ENCODE measurements at regions not wholly inside any gene's neighbourhood (a gene's known extent, or its start where the extent isn't known, plus 50 kb on each side); places are given as distances from the start of the nearest gene placed in this dataset.

- H3K27me3 Mint-ChIP-seq (ENCODE audit: low read depth, poor library complexity) = peaks cover 3% of the 10 kb centered on the region
- DNase-seq = no peak
- H3K4me1 Mint-ChIP-seq = no peaks in the 10 kb centered on the region
- no peak overlapping the region for H3K27ac Mint-ChIP-seq
- no peak for TF ChIP-seq CTCF (IDR thresholded peaks at IDR 0.05)
- H3K9me3 Mint-ChIP-seq = peaks cover 9% of the 10 kb centered on the region
- H3K36me3 Mint-ChIP-seq (ENCODE audit: low read depth) = peaks cover 3% of the 10 kb centered on the region
- H3K4me3 Mint-ChIP-seq = no peak overlapping the region
These were observed 296.8 kb upstream of the SLC39A10 start for GRCh38 chr2:195360242-195360641.

- Mint-ChIP-seq H3K36me3 (ENCODE audit: low read depth) (no peaks in the 10 kb centered on the region), H3K4me1 (no peaks in the 10 kb centered on the region), H3K9me3 (peaks cover 3% of the 10 kb centered on the region), H3K4me3 (no peak overlapping the region), H3K27ac (no peak overlapping the region), H3K27me3 (ENCODE audit: low read depth, poor library complexity) (peaks cover 3% of the 10 kb centered on the region)
- TF ChIP-seq CTCF (IDR thresholded peaks at IDR 0.05) = no peak
- no peak for DNase-seq
These were observed 297.8 kb upstream of the SLC39A10 start for GRCh38 chr2:195359043-195359735.

GRCh38 chr2:195356920-195357440, 300.0 kb upstream of the SLC39A10 start:
- Mint-ChIP-seq H3K9me3 (peaks cover 3% of the 10 kb centered on the region), H3K36me3 (ENCODE audit: low read depth) (no peaks in the 10 kb centered on the region), H3K4me3 (no peak overlapping the region), H3K4me1 (no peaks in the 10 kb centered on the region), H3K27me3 (ENCODE audit: low read depth, poor library complexity) (peaks cover 3% of the 10 kb centered on the region), H3K27ac (no peak overlapping the region)
- DNase-seq = no peak
- TF ChIP-seq CTCF (IDR thresholded peaks at IDR 0.05) = no peak

DNA sequence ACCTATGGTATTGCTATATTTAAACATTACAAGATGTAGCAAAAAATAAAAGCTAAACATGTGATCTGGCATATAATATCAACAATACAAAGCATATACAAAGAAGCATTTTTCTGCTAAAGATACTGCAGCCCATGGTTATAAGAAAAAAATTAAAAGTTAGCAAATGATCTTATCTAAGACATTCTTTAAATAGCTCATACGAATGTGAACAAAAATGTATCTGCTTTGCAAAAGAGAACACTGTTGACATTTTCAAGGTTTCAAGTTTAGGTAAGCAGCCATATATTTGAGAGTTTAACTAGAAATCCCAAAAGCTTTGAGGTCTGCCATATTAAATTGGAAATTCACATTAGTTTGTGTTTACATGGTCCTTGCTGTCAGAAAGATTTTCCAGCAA, 301.0 kb upstream of the SLC39A10 start:
- Mint-ChIP-seq H3K9me3 (peaks cover 3% of the 10 kb centered on the region), H3K4me3 (no peak overlapping the region), H3K36me3 (ENCODE audit: low read depth) (no peaks in the 10 kb centered on the region), H3K27ac (no peak overlapping the region), H3K4me1 (no peaks in the 10 kb centered on the region), H3K27me3 (ENCODE audit: low read depth, poor library complexity) (peaks cover 3% of the 10 kb centered on the region)
- DNase-seq = no peak
- no peak for TF ChIP-seq CTCF (IDR thresholded peaks at IDR 0.05)

- H3K36me3 Mint-ChIP-seq (ENCODE audit: low read depth) = no peaks in the 10 kb centered on the region
- peaks cover 6% of the 10 kb centered on the region for H3K27me3 Mint-ChIP-seq (ENCODE audit: low read depth, poor library complexity)
- no peak for DNase-seq
- no peak overlapping the region for H3K27ac Mint-ChIP-seq
- H3K4me1 Mint-ChIP-seq = no peaks in the 10 kb centered on the region
- no peak for TF ChIP-seq CTCF (IDR thresholded peaks at IDR 0.05)
- H3K9me3 Mint-ChIP-seq = peaks cover 16% of the 10 kb centered on the region
- no peak overlapping the region for H3K4me3 Mint-ChIP-seq
These were observed 304.4 kb upstream of the SLC39A10 start for GRCh38 chr2:195352581-195352980.

DNA sequence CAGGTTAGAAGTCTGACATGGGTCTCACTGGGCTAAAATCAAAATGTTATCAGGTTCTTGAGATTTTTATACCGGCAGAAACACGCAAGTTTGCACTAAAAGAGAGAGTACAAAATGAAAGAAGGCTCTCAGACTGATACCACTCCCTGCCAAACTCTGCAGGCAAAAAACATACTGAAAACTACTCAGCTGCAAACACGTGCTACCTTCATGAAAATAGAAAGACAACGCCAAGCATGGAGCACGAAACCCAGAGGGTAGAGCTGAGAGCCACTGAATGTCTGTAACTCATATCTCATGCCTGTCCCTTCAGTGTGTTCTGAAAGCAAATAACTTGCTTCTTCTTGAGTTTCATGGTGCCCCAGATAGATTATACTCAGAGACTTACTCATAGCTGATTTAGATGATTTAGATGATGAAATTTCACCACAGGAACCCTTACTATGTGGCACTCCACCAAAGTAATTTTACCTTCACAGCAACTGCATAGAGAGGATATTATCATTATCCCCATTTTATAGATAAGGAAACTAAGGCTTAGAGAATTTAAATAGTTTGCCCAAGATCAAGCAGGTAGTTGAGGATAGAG, 313.0 kb upstream of the SLC39A10 start:
- TF ChIP-seq CTCF (IDR thresholded peaks at IDR 0.05) = no peak
- Mint-ChIP-seq H3K4me3 (no peak overlapping the region), H3K4me1 (no peaks in the 10 kb centered on the region), H3K9me3 (peaks cover 6% of the 10 kb centered on the region), H3K27ac (no peak overlapping the region), H3K27me3 (ENCODE audit: low read depth, poor library complexity) (peaks cover 2% of the 10 kb centered on the region), H3K36me3 (ENCODE audit: low read depth) (no peaks in the 10 kb centered on the region)
- DNase-seq = no peak
